H1 (cell line): ENCODE measurements at regions not wholly inside any gene's neighbourhood (a gene's known extent, or its start where the extent isn't known, plus 50 kb on each side); places are given as distances from the start of the nearest gene placed in this dataset.

ENCODE experiments used
- CTCF ChIA-PET: fragments of 300-600 bp; sonication (Branson Sonifier 250); formaldehyde crosslinking; loops from one replicate; lab custom pipeline; 2021; ENCODE audit not compliant: partially characterized antibody; lab: Charles Lee
- POLR2A ChIA-PET: fragments of 300-600 bp; sonication (Branson Sonifier 250); formaldehyde crosslinking; loops from one replicate; lab custom pipeline; 2021; ENCODE audit warnings: inconsistent platforms; ENCODE audit not compliant: partially characterized antibody; lab: Charles Lee
- DNase-seq, 2 experiments: peaks; one replicate each; pipeline versions ENCODE4 v3.0.0 to v3.0.0-alpha.2; 2010 to 2022; ENCODE audit warnings: low spot score in 2 of 2, low read depth in 1 of 2, mixed read lengths in 1 of 2
- FAIRE-seq: peaks from 2 replicates; lab custom pipeline; 2011; peaks lifted over from hg19 to GRCh38; lab: Jason Lieb, UNC
- H2AFZ ChIP-seq: 2 replicates; pipeline ENCODE4 v1.8.1; 2012; ENCODE audit warnings: low read length, inconsistent platforms
- H2AK5ac ChIP-seq: 2 replicates; pipeline ENCODE4 v1.6.1; 2013; ENCODE audit warnings: low read depth, low read length
- H2BK120ac ChIP-seq: replicated peaks from 2 replicates; pipeline ENCODE3; 2013; ENCODE audit warnings: low read depth, low read length, inconsistent platforms
- H2BK12ac ChIP-seq: 2 replicates; pipeline ENCODE4 v1.6.1; 2013; ENCODE audit warnings: low read depth, low read length
- H2BK15ac ChIP-seq: 2 replicates; pipeline ENCODE4 v1.6.1; 2013; ENCODE audit warnings: low read length
- H2BK20ac ChIP-seq: 2 replicates; pipeline ENCODE4 v1.6.1; 2013; ENCODE audit warnings: low read length
- H2BK5ac ChIP-seq: 2 replicates; pipeline ENCODE4 v1.6.1; 2013; ENCODE audit warnings: low read depth, low read length
- H3K14ac ChIP-seq: 2 replicates; pipeline ENCODE4 v1.6.1; 2013; ENCODE audit warnings: inconsistent platforms; ENCODE audit not compliant: insufficient read length
- H3K18ac ChIP-seq: 2 replicates; pipeline ENCODE4 v1.6.1; 2013; ENCODE audit warnings: low read length; ENCODE audit errors: extremely low read depth
- H3K23ac ChIP-seq: 2 replicates; pipeline ENCODE4 v1.6.1; 2013; ENCODE audit warnings: inconsistent platforms; ENCODE audit not compliant: insufficient read length
- H3K23me2 ChIP-seq: 2 replicates; pipeline ENCODE4 v1.6.1; 2013; ENCODE audit warnings: low read depth, low read length
- H3K27ac ChIP-seq: 2 replicates; pipeline ENCODE4 v1.6.1; 2011; ENCODE audit warnings: low read depth, low read length, inconsistent platforms
- H3K27me3 ChIP-seq, 4 experiments: replicated peaks in 1 of 4; 1 replicate in 1 of 4; 2 replicates in 3 of 4; pipeline versions ENCODE4 v1.6.1 to v1.8.1; 2011 to 2013; ENCODE audit warnings: low read length in 3 of 4, mild to moderate bottlenecking in 3 of 4, inconsistent platforms in 2 of 4, mixed read lengths in 2 of 4, moderate library complexity in 1 of 4; ENCODE audit not compliant: control insufficient read depth in 3 of 4, insufficient read depth in 3 of 4; ENCODE audit errors: extremely low read depth in 1 of 4
- H3K36me3 ChIP-seq, 4 experiments: 2 replicates each; pipeline versions ENCODE4 v1.6.1 to v1.8.1; 2011 to 2013; ENCODE audit warnings: mild to moderate bottlenecking in 4 of 4, low read length in 3 of 4, moderate library complexity in 2 of 4, control low read depth in 1 of 4, inconsistent platforms in 1 of 4; ENCODE audit not compliant: insufficient read depth in 4 of 4, control insufficient read depth in 2 of 4
- H3K4ac ChIP-seq: replicated peaks from 2 replicates; pipeline ENCODE3; 2013; ENCODE audit warnings: low read length, low read depth, mixed read lengths, inconsistent platforms; ENCODE audit not compliant: insufficient read length
- H3K4me1 ChIP-seq, 4 experiments: replicated peaks in 1 of 4; 1 replicate in 1 of 4; 2 replicates in 3 of 4; pipeline versions ENCODE4 v1.6.1 to v1.8.1; 2011 to 2013; ENCODE audit warnings: low read length in 3 of 4, inconsistent platforms in 2 of 4, mixed read lengths in 1 of 4; ENCODE audit not compliant: insufficient read depth in 4 of 4, control insufficient read depth in 3 of 4
- H3K4me2 ChIP-seq, 2 experiments: 2 replicates each; pipeline versions ENCODE4 v1.6.1 to v1.8.1; 2011 to 2013; ENCODE audit warnings: low read depth in 2 of 2, low read length in 2 of 2, control low read depth in 1 of 2, inconsistent platforms in 1 of 2, mild to moderate bottlenecking in 1 of 2; ENCODE audit not compliant: insufficient read depth in 1 of 2
- H3K4me3 ChIP-seq, 4 experiments: fragments of 200-600, 300-600 bp in 1 of 4; sonication (generic), shearing (Covaris generic), sonication (Bioruptor Twin) in 1 of 4; 2 replicates each; pipeline versions ENCODE4 v1.5.1 to v1.8.1; 2011 to 2016; ENCODE audit warnings: low read length in 4 of 4, low read depth in 3 of 4, control low read depth in 2 of 4, inconsistent platforms in 2 of 4, mild to moderate bottlenecking in 2 of 4, mixed read lengths in 1 of 4, moderate library complexity in 1 of 4; ENCODE audit not compliant: insufficient read depth in 2 of 4; ENCODE audit errors: extremely low read depth in 1 of 4
- H3K56ac ChIP-seq: replicated peaks from 2 replicates; pipeline ENCODE3; 2013; ENCODE audit warnings: low read depth, mild to moderate bottlenecking, mixed read lengths, low read length, inconsistent platforms; ENCODE audit not compliant: insufficient read length
- H3K79me1 ChIP-seq: 2 replicates; pipeline ENCODE4 v1.6.1; 2013; ENCODE audit warnings: low read depth, low read length, control low read depth
- H3K79me2 ChIP-seq, 2 experiments: 2 replicates each; pipeline versions ENCODE4 v1.6.1 to v1.8.1; 2012 to 2013; ENCODE audit warnings: low read length in 2 of 2, mild to moderate bottlenecking in 2 of 2, inconsistent platforms in 1 of 2; ENCODE audit not compliant: insufficient read depth in 2 of 2, control insufficient read depth in 1 of 2
- H3K9ac ChIP-seq, 4 experiments: replicated peaks in 1 of 4; 1 replicate in 1 of 4; 2 replicates in 3 of 4; pipeline versions ENCODE4 v1.6.1 to v1.8.1; 2011 to 2013; ENCODE audit warnings: low read depth in 3 of 4, low read length in 3 of 4, control low read depth in 2 of 4, mild to moderate bottlenecking in 2 of 4, moderate library complexity in 2 of 4, inconsistent platforms in 1 of 4; ENCODE audit errors: extremely low read depth in 1 of 4
- H3K9me3 ChIP-seq, 2 experiments: 2 replicates each; pipeline versions ENCODE4 v1.6.1 to v1.8.1; 2012 to 2013; ENCODE audit warnings: mild to moderate bottlenecking in 2 of 2, moderate library complexity in 2 of 2, control low read depth in 1 of 2, inconsistent platforms in 1 of 2, low read depth in 1 of 2, low read length in 1 of 2, mixed read lengths in 1 of 2; ENCODE audit not compliant: insufficient read depth in 2 of 2
- H4K20me1 ChIP-seq, 2 experiments: replicated peaks in 1 of 2; 2 replicates each; pipeline versions ENCODE3 to v1.8.1; 2011 to 2013; ENCODE audit warnings: inconsistent platforms in 2 of 2, low read length in 2 of 2, mild to moderate bottlenecking in 1 of 2; ENCODE audit not compliant: insufficient read depth in 2 of 2, control insufficient read depth in 1 of 2
- H4K5ac ChIP-seq: 2 replicates; pipeline ENCODE4 v1.6.1; 2013; ENCODE audit warnings: low read length, low read depth, mixed read lengths, inconsistent platforms; ENCODE audit not compliant: insufficient read length
- H4K8ac ChIP-seq: 2 replicates; pipeline ENCODE4 v1.8.0; 2013; ENCODE audit warnings: mild to moderate bottlenecking, moderate library complexity, low read length, inconsistent platforms; ENCODE audit not compliant: insufficient read depth; ENCODE audit errors: extremely low read depth
- H4K91ac ChIP-seq: replicated peaks from 2 replicates; pipeline ENCODE3; 2013; ENCODE audit warnings: low read length, mixed read lengths, inconsistent platforms; ENCODE audit not compliant: insufficient read length
- CBX8 ChIP-seq: fragments of 300-800, 300-1000 bp; sonication (generic); IDR thresholded peaks from 2 replicates; pipeline ENCODE4 v1.7.1; 2016; ENCODE audit warnings: low read depth, low read length, borderline replicate concordance
- CHD2 ChIP-seq: IDR thresholded peaks from 2 replicates; pipeline ENCODE4 v1.6.1; 2012; ENCODE audit warnings: low read length, improper control_type of control experiment
- HDAC6 ChIP-seq: IDR thresholded peaks from one replicate; pipeline ENCODE4 v1.7.1; 2012; ENCODE audit warnings: low read depth, mild to moderate bottlenecking, inconsistent platforms, low read length, moderate library complexity
- KDM1A ChIP-seq: fragments of 200-600, 300-600 bp; sonication (generic); IDR thresholded peaks from 2 replicates; pipeline ENCODE4 v1.7.1; 2016; ENCODE audit warnings: mild to moderate bottlenecking, low read length, borderline replicate concordance
- KDM4A ChIP-seq: IDR thresholded peaks from one replicate; pipeline ENCODE4 v1.7.1; 2012; ENCODE audit warnings: low read depth, mild to moderate bottlenecking, moderate library complexity, low read length, inconsistent platforms; ENCODE audit not compliant: severe bottlenecking
- MAFK ChIP-seq: IDR thresholded peaks from 2 replicates; pipeline ENCODE4 v1.6.1; 2012; ENCODE audit warnings: low read depth, mild to moderate bottlenecking, improper control_type of control experiment, low read length
- POLR2AphosphoS5 ChIP-seq: IDR thresholded peaks from 2 replicates; pipeline ENCODE4 v1.6.1; 2011; ENCODE audit warnings: low read depth, low read length
- RFX5 ChIP-seq: IDR thresholded peaks from 2 replicates; pipeline ENCODE4 v1.6.1; 2011; ENCODE audit warnings: low read depth, low read length, improper control_type of control experiment, borderline replicate concordance
- SP1 ChIP-seq: IDR thresholded peaks from 2 replicates; pipeline ENCODE4 v1.6.1; 2011; ENCODE audit warnings: low read depth, low read length
- SP2 ChIP-seq: IDR thresholded peaks from 2 replicates; pipeline ENCODE4 v1.6.1; 2012; ENCODE audit warnings: mild to moderate bottlenecking, low read length, inconsistent platforms
- SP4 ChIP-seq: IDR thresholded peaks from 2 replicates; pipeline ENCODE4 v1.6.1; 2012; ENCODE audit warnings: low read length, inconsistent platforms
- TCF12 ChIP-seq: IDR thresholded peaks from 2 replicates; pipeline ENCODE4 v1.6.1; 2011; ENCODE audit warnings: low read depth, mild to moderate bottlenecking, low read length
- YY1 ChIP-seq: IDR thresholded peaks from 2 replicates; pipeline ENCODE4 v1.6.1; 2011; ENCODE audit warnings: low read depth, mild to moderate bottlenecking, low read length
- ZNF274 ChIP-seq: IDR thresholded peaks from 2 replicates; pipeline ENCODE4 v1.7.0; 2012; ENCODE audit warnings: low read length, borderline replicate concordance; ENCODE audit errors: extremely low read depth
- WGBS, 2 experiments: shearing (Covaris generic) in 1 of 2; methylation state at CpG; one replicate each; pipeline versions ENCODE4 v1.1.6 to v1.1.7; 2013 to 2015; ENCODE audit warnings: low lambda C conversion rate in 2 of 2, mixed read lengths in 2 of 2, inconsistent platforms in 1 of 2, low coverage in 1 of 2, missing lambda C conversion rate in 1 of 2; ENCODE audit not compliant: insufficient replicate concordance in 2 of 2, insufficient coverage in 1 of 2, insufficient read length in 1 of 2; ENCODE audit errors: extremely low coverage in 1 of 2, missing lambda C conversion rate in 1 of 2; 5-methylcytosine and 5-hydroxymethylcytosine counted together
- TF ChIP-seq, protein P1 (sequence below): IDR thresholded peaks from 2 replicates; pipeline ENCODE4 v1.6.1; 2011; ENCODE audit warnings: low read length, improper control_type of control experiment

DNA sequence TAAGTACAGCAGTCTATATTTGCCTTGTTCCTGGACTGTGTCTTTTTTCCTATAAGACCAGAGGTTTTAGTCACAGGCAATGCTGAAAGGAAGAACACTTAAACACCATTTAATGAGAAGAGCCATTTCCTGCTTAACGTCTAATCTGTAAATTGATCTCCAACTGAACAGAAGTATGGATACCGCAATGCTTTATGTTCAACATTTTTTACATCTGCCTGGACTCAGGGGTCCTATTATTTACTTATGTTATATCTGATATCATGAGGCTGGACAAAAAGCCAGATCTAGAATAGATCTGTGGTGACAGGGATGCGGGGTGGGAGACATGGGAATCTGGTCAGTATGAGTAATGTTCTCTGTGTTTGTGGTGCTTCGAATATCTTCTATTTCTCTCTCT is 334.6 kb upstream of the MPDZ start:
- Histone ChIP-seq H2BK12ac (no peak overlapping the region), H3K27me3 (no peaks in the 10 kb centered on the region), H3K79me2 (no peaks in the 10 kb centered on the region), H4K8ac (no peak overlapping the region), H3K36me3 (no peaks in the 10 kb centered on the region), H4K20me1 (no peaks in the 10 kb centered on the region), H3K23ac (no peak overlapping the region), H3K4me2 (no peak overlapping the region), H2BK15ac (no peak overlapping the region), H3K79me1 (no peaks in the 10 kb centered on the region), H3K14ac (no peak overlapping the region), H2BK20ac (no peak overlapping the region), H2AK5ac (no peak overlapping the region), H2AFZ (no peak overlapping the region), H3K4ac (no peak overlapping the region), H3K4me1 (no peaks in the 10 kb centered on the region), H3K23me2 (no peaks in the 10 kb centered on the region), H2BK5ac (no peak overlapping the region), H3K9me3 (no peaks in the 10 kb centered on the region), H3K27ac (no peak overlapping the region), H3K18ac (no peak overlapping the region), H2BK120ac (no peak overlapping the region), H4K91ac (no peak overlapping the region), H3K4me3 (no peak overlapping the region), H3K56ac (no peak overlapping the region), H4K5ac (no peak overlapping the region), H3K9ac (no peak overlapping the region)
- no peak for TF ChIP-seq ZNF274
- no peak for TF ChIP-seq MAFK
- TF ChIP-seq HDAC6 = no peak
- TF ChIP-seq KDM4A = no peak
- no peak for TF ChIP-seq RFX5
- no peak for TF ChIP-seq TCF12
- TF ChIP-seq POLR2AphosphoS5 = no peak
- TF ChIP-seq CHD2 = no peak
- no peak for TF ChIP-seq KDM1A
- TF ChIP-seq, protein P1, sequence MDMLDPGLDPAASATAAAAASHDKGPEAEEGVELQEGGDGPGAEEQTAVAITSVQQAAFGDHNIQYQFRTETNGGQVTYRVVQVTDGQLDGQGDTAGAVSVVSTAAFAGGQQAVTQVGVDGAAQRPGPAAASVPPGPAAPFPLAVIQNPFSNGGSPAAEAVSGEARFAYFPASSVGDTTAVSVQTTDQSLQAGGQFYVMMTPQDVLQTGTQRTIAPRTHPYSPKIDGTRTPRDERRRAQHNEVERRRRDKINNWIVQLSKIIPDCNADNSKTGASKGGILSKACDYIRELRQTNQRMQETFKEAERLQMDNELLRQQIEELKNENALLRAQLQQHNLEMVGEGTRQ = no peak
- TF ChIP-seq CBX8 = no peak
- no peak for TF ChIP-seq YY1
- no peak for TF ChIP-seq SP4
- TF ChIP-seq SP1 = no peak
- TF ChIP-seq SP2 = no peak
- DNase-seq (no peak), FAIRE-seq (no peak)
- ChIA-PET CTCF (interaction anchor here (0.7 kb wide), 1 partner anchor 12 kb away, joined by 3 read pairs; no protein-coding TSS in a partner anchor), POLR2A (no interaction called here)
- WGBS, 2 experiments = 90% methylated on average over 4 of the region's 4 CpGs; no CpG with 5 or more reads in 1 of the 2 experiments
